B cell (primary cell): ENCODE measurements at regions not wholly inside any gene's neighbourhood (a gene's known extent, or its start where the extent isn't known, plus 50 kb on each side); places are given as distances from the start of the nearest gene placed in this dataset.

Source experiments
- ATAC-seq: fragments of 200-7000 bp; cut with Tn5 transposase; one replicate; pipeline ENCODE4 v1.10.0; 2021; ENCODE audit warnings: low read depth, mild to moderate bottlenecking, moderate number of reproducible peaks, moderate library complexity
- CTCF ChIA-PET: fragments of 350-600 bp; sonication (Branson Sonifier 250); formaldehyde crosslinking; loops from one replicate; lab custom pipeline; 2021; ENCODE audit warnings: antibody characterized with exemption, inconsistent platforms; lab: Charles Lee
- POLR2A ChIA-PET: fragments of 350-600 bp; sonication (Branson Sonifier 250); formaldehyde crosslinking; loops from one replicate; lab custom pipeline; 2021; ENCODE audit warnings: antibody characterized with exemption; lab: Charles Lee
- DNase-seq: peaks from one replicate; pipeline ENCODE4 v3.0.0; 2013
- H2AFZ ChIP-seq: 2 replicates; pipeline ENCODE4 v1.6.1; 2012; ENCODE audit warnings: mild to moderate bottlenecking, low read depth, low read length; ENCODE audit not compliant: insufficient read depth, poor library complexity, severe bottlenecking
- H3K27ac ChIP-seq, 2 donors: 1 replicate in 1 of 2; 2 replicates in 1 of 2; pipeline ENCODE4 v1.5.1; 2012 to 2013; ENCODE audit warnings: low read length in 2 of 2, mild to moderate bottlenecking in 2 of 2, moderate library complexity in 1 of 2
- H3K27me3 ChIP-seq, 4 experiments: fragments of 200-600 bp in 1 of 4; sonication (generic) in 1 of 4; replicated peaks in 1 of 4; 1 replicate in 2 of 4; 2 replicates in 2 of 4; pipeline versions ENCODE4 v1.6.1 to v1.7.0; 2013 to 2016; ENCODE audit warnings: low read length in 3 of 4, mild to moderate bottlenecking in 2 of 4, mixed read lengths in 1 of 4, moderate library complexity in 1 of 4; ENCODE audit not compliant: insufficient read depth in 4 of 4, control insufficient read depth in 3 of 4; ENCODE audit errors: control extremely low read depth in 1 of 4
- H3K36me3 ChIP-seq, 2 experiments: replicated peaks in 1 of 2; 1 replicate in 1 of 2; 2 replicates in 1 of 2; pipeline versions ENCODE4 v1.6.1 to v1.7.1; 2013; ENCODE audit warnings: low read length in 1 of 2; ENCODE audit not compliant: insufficient read depth in 2 of 2, control insufficient read depth in 1 of 2; ENCODE audit errors: control extremely low read depth in 1 of 2, extremely low read depth in 1 of 2
- H3K4me1 ChIP-seq, 2 donors: fragments of 200-600 bp in 1 of 2; sonication (generic) in 1 of 2; 1 replicate in 1 of 2; 2 replicates in 1 of 2; pipeline versions ENCODE4 v1.5.1 to v1.6.1; 2013 to 2017; ENCODE audit warnings: low read length in 2 of 2; ENCODE audit not compliant: control insufficient read depth in 2 of 2, insufficient read depth in 2 of 2
- H3K4me2 ChIP-seq: replicated peaks from 2 replicates; pipeline ENCODE3; 2012; ENCODE audit warnings: mild to moderate bottlenecking, low read depth, low read length; ENCODE audit not compliant: poor library complexity, severe bottlenecking
- H3K4me3 ChIP-seq, 5 experiments: fragments of 200-600 bp in 1 of 5; sonication (generic) in 1 of 5; 1 replicate in 3 of 5; 2 replicates in 2 of 5; pipeline versions ENCODE4 v1.5.1 to v1.7.0; 2011 to 2016; ENCODE audit warnings: low read length in 4 of 5, mild to moderate bottlenecking in 4 of 5, low read depth in 2 of 5, control low read depth in 1 of 5, moderate library complexity in 1 of 5; ENCODE audit not compliant: insufficient read depth in 1 of 5; ENCODE audit errors: control extremely low read depth in 1 of 5, extremely low read depth in 1 of 5
- H3K79me2 ChIP-seq: fragments of 200-600 bp; sonication (generic); one replicate; pipeline ENCODE4 v1.6.0; 2016; ENCODE audit warnings: low read length; ENCODE audit not compliant: control insufficient read depth, insufficient read depth
- H3K9ac ChIP-seq: fragments of 200-600 bp; sonication (generic); 2 replicates; pipeline ENCODE4 v1.6.1; 2017; ENCODE audit warnings: mild to moderate bottlenecking, low read length, moderate library complexity
- H3K9me3 ChIP-seq, 3 donors: one replicate each; pipeline versions ENCODE4 v1.6.1 to v1.7.1; 2013; ENCODE audit warnings: low read length in 2 of 3; ENCODE audit not compliant: control insufficient read depth in 2 of 3, insufficient read depth in 1 of 3; ENCODE audit errors: control extremely low read depth in 1 of 3
- H4K20me1 ChIP-seq: 2 replicates; pipeline ENCODE4 v1.6.0; 2012; ENCODE audit warnings: mild to moderate bottlenecking, low read length; ENCODE audit not compliant: insufficient read depth, control insufficient read depth, poor library complexity, severe bottlenecking
- H3K27ac Mint-ChIP-seq: one replicate; pipeline ENCODE4 v1.8.0; 2021; ENCODE audit warnings: mixed read lengths
- H3K27me3 Mint-ChIP-seq: one replicate; pipeline ENCODE4 v1.8.0; 2021; ENCODE audit warnings: mixed read lengths
- H3K4me1 Mint-ChIP-seq: one replicate; pipeline ENCODE4 v1.8.0; 2021; ENCODE audit warnings: mixed read lengths
- H3K4me3 Mint-ChIP-seq: one replicate; pipeline ENCODE4 v1.8.0; 2021; ENCODE audit warnings: mixed read lengths
- H3K9me3 Mint-ChIP-seq: one replicate; pipeline ENCODE4 v1.8.0; 2022; ENCODE audit warnings: mixed read lengths; ENCODE audit not compliant: insufficient read depth
- EZH2 ChIP-seq: IDR thresholded peaks from 2 replicates; pipeline ENCODE4 v1.6.1; 2012; ENCODE audit warnings: borderline replicate concordance, low read depth, mild to moderate bottlenecking, moderate library complexity, low read length; ENCODE audit not compliant: insufficient read depth, poor library complexity, severe bottlenecking
- WGBS: methylation state at CpG from one replicate; pipeline ENCODE4 v1.1.5; 2013; ENCODE audit warnings: missing lambda C conversion rate; ENCODE audit not compliant: insufficient coverage; 5-methylcytosine and 5-hydroxymethylcytosine counted together
- intact Hi-C: fragments of 100-400 bp; cut with micrococcal nuclease; formaldehyde crosslinking; loops from one replicate; pipeline ENCODE4 v1.10.0; 2022
- TF ChIP-seq, protein P1 (sequence below): fragments of 200-600 bp; IDR thresholded peaks from one replicate; pipeline ENCODE4 v1.8.0; 2022; ENCODE audit warnings: antibody characterized with exemption, mild to moderate bottlenecking

DNA sequence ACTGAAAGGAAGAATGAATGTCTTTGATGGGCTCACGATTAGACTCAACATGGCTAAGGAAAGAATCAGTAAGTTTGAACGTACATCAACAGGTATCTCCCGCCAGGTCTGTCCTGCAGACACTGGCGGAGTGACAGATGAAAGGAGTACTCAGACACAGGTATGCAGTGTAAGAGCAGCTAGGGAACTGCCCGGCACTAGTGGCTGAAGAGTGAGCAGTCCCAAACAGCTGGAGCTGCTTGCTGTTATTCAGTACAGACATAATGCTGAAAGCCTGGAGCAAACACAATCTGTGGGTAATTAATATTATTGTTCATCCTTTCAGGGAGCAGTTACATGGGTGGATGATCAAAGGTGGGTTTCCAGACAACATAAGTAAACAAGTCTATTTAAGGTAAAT lies 835.5 kb downstream of the TLE4 start:
- TF ChIP-seq, protein P1, sequence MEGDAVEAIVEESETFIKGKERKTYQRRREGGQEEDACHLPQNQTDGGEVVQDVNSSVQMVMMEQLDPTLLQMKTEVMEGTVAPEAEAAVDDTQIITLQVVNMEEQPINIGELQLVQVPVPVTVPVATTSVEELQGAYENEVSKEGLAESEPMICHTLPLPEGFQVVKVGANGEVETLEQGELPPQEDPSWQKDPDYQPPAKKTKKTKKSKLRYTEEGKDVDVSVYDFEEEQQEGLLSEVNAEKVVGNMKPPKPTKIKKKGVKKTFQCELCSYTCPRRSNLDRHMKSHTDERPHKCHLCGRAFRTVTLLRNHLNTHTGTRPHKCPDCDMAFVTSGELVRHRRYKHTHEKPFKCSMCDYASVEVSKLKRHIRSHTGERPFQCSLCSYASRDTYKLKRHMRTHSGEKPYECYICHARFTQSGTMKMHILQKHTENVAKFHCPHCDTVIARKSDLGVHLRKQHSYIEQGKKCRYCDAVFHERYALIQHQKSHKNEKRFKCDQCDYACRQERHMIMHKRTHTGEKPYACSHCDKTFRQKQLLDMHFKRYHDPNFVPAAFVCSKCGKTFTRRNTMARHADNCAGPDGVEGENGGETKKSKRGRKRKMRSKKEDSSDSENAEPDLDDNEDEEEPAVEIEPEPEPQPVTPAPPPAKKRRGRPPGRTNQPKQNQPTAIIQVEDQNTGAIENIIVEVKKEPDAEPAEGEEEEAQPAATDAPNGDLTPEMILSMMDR: no peak
- no peak for TF ChIP-seq EZH2
- Histone ChIP-seq H3K9ac (no peak overlapping the region), H3K79me2 (no peaks in the 10 kb centered on the region), H3K4me3 (no peak overlapping the region), H3K27me3 (no peaks in the 10 kb centered on the region), H3K27ac (no peak overlapping the region), H4K20me1 (no peaks in the 10 kb centered on the region), H3K36me3 (no peaks in the 10 kb centered on the region), H3K9me3 (peaks cover 0 to 5% (median 4%) of the 10 kb centered on the region in 3 donors), H3K4me1 (peaks cover 9 to 18% of the 10 kb centered on the region in 2 donors), H3K4me2 (no peak overlapping the region), H2AFZ (no peak overlapping the region)
- Mint-ChIP-seq H3K27ac (no peak overlapping the region), H3K9me3 (peaks cover 6% of the 10 kb centered on the region), H3K4me3 (no peak overlapping the region), H3K27me3 (no peaks in the 10 kb centered on the region), H3K4me1 (peaks cover 27% of the 10 kb centered on the region)
- DNase-seq: no peak
- POLR2A ChIA-PET: no interaction called here
- intact Hi-C loops: no loop called here
- 100% methylated on average over 5 of the region's 5 CpGs for WGBS
- CTCF ChIA-PET: no interaction called here
- ATAC-seq: no peak

DNA sequence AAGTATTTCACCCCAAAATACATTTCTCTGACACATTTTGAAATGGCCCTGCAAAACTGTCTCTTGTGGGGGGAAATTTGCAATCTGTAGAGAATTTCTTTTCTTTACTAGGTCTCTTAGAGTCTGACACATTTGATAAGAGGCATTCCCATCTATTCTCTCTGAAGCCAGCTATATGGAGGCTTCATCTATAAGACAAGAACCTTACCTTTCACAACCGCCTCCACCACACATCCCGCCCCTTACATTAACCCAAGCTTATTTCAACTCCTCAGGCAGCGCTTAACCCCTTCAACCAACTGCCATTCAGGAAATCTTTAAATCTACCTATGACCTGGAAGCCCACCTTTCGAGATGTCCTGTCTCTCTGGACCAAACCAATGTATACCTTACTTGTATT lies 829.5 kb downstream of the TLE4 start:
- Histone ChIP-seq H3K27ac (no peak overlapping the region), H4K20me1 (no peaks in the 10 kb centered on the region), H2AFZ (no peak overlapping the region), H3K36me3 (no peaks in the 10 kb centered on the region), H3K4me3 (no peak overlapping the region), H3K9ac (no peak overlapping the region), H3K27me3 (no peaks in the 10 kb centered on the region), H3K79me2 (no peaks in the 10 kb centered on the region), H3K4me2 (no peak overlapping the region), H3K9me3 (peaks cover 0 to 3% (median 0%) of the 10 kb centered on the region in 3 donors), H3K4me1 (no peaks in the 10 kb centered on the region)
- WGBS: 96% methylated on average over 3 of the region's 4 CpGs
- intact Hi-C loops: no loop called here
- no peaks in the 10 kb centered on the region for H3K27me3 Mint-ChIP-seq
- ChIA-PET CTCF (no interaction called here), POLR2A (no interaction called here)
- DNase-seq: no peak
- no peak overlapping the region for H3K27ac Mint-ChIP-seq
- TF ChIP-seq, protein P1: no peak
- no peak for ATAC-seq
- peaks cover 4% of the 10 kb centered on the region for H3K4me1 Mint-ChIP-seq
- no peaks in the 10 kb centered on the region for H3K9me3 Mint-ChIP-seq
- no peak overlapping the region for H3K4me3 Mint-ChIP-seq
